ENCODE measurements at regions not wholly inside any gene's neighbourhood (a gene's known extent, or its start where the extent isn't known, plus 50 kb on each side); places are given as distances from the start of the nearest gene placed in this dataset.

DNA sequence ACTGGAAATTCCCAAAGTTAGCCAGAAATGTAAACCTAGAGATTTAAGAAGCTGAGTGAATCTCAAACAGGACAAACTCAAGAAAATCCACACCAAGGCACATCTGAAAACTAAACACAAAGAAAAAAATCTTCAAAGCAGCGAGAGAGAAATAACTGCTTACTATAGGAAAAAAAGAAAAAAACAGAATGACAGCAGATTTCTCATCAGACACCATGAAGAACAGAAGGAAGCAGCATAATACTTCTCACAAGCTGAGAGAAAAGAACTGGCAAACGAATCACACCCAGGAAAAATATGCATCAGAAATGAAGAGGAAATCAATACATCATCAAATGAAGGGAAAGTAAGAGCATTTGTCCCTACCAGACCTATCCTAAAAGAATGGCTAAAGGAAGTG, 236.3 kb upstream of the ADAMTS3 start:
- no peak overlapping the region for H3K9ac ChIP-seq (ENCODE audit: low read depth, low read length)
- H2AFZ ChIP-seq (replicated peaks; ENCODE audit: low read length, poor library complexity) = no peak overlapping the region
- no peaks in the 10 kb centered on the region for H3K36me3 ChIP-seq (ENCODE audit: control insufficient read depth, insufficient read depth, low read length)
- no peak overlapping the region for H4K8ac ChIP-seq (ENCODE audit: low read depth in 2 of 2, low read length in 2 of 2)
- no TSS peak for BruUV-seq (replicated peaks)
- H3K79me1 ChIP-seq (ENCODE audit: low read depth in 1 of 2, low read length in 2 of 2) = no peaks in the 10 kb centered on the region
- no peak overlapping the region for H3K4ac ChIP-seq (ENCODE audit: low read depth, low read length)
- no peak overlapping the region for H3K14ac ChIP-seq (replicated peaks; ENCODE audit: low read depth, low read length)
- no peak overlapping the region for H2BK15ac ChIP-seq (ENCODE audit: low read depth, low read length)
- DNase-seq = no peak
- intact Hi-C loops (cut with micrococcal nuclease) = no loop called here
- no peak overlapping the region for H3K56ac ChIP-seq (ENCODE audit: extremely low read depth, insufficient read depth, low read length)
- no peaks in the 10 kb centered on the region for H3K4me1 ChIP-seq (ENCODE audit: control insufficient read depth, insufficient read depth, low read length)
- H4K20me1 ChIP-seq (ENCODE audit: insufficient read depth, low read length) = no peaks in the 10 kb centered on the region
- ChIA-PET POLR2A (ENCODE audit: unreplicated experiment) (no interaction called here), CTCF (no interaction called here)
- no peak overlapping the region for H4K91ac ChIP-seq (ENCODE audit: insufficient read depth, low read depth, low read length)
- H3K9me3 ChIP-seq (ENCODE audit: control insufficient read depth, insufficient read depth, low read length) = no peaks in the 10 kb centered on the region
- no peaks in the 10 kb centered on the region for H3K9me1 ChIP-seq (ENCODE audit: insufficient read depth, low read length)
- no peak overlapping the region for H2AK9ac ChIP-seq (replicated peaks; ENCODE audit: low read depth, low read length, poor library complexity)
- H2AK5ac ChIP-seq (ENCODE audit: low read depth, low read length) = no peak overlapping the region
- ATAC-seq (ENCODE audit: low read depth) = no peak
- dilution Hi-C loops (cut with HindIII; ENCODE audit: low sequenced_read_pairs, unreplicated experiment) = no loop called here
- no peak overlapping the region for H3K27ac ChIP-seq (ENCODE audit: insufficient read depth, low read length)
- in situ Hi-C loops (cut with MboI; ENCODE audit: low sequenced_read_pairs) = no loop called here
- H3K18ac ChIP-seq (ENCODE audit: low read depth, low read length) = no peak overlapping the region
- no peaks in the 10 kb centered on the region for H3K27me3 ChIP-seq (ENCODE audit: control insufficient read depth, insufficient read depth, low read length)
- H3K4me2 ChIP-seq (ENCODE audit: low read depth, low read length) = no peak overlapping the region
- TF ChIP-seq MAFK (IDR thresholded peaks at IDR 0.05; ENCODE audit: low read depth, low read length) (0 out of 2 replicates have a peak, but pooled peaks have one; percentile 2), RCOR1 (IDR thresholded peaks at IDR 0.05; ENCODE audit: insufficient replicate concordance, low read length) (no peak), MXI1 (IDR thresholded peaks at IDR 0.05; ENCODE audit: borderline replicate concordance, low read depth, low read length) (no peak), NFE2L2 (IDR thresholded peaks at IDR 0.05; ENCODE audit: low read depth, low read length) (no peak), BHLHE40 (IDR thresholded peaks at IDR 0.05; ENCODE audit: low read depth, low read length) (no peak), SMC3 (IDR thresholded peaks at IDR 0.05; ENCODE audit: low read depth, low read length) (no peak), CEBPB (IDR thresholded peaks at IDR 0.05; ENCODE audit: low read depth, low read length) (no peak)
- H3K23ac ChIP-seq (ENCODE audit: low read depth, low read length) = no peak overlapping the region
- H2BK120ac ChIP-seq (ENCODE audit: low read depth, low read length) = no peak overlapping the region
- WGBS, 2 experiments (ENCODE audit: extremely low coverage in 2 of 2, insufficient read length in 1 of 2) = no CpG with 5 or more reads among the region's 2 CpGs
- no peak overlapping the region for H4K5ac ChIP-seq (ENCODE audit: low read depth, low read length)
- no peak overlapping the region for H2BK20ac ChIP-seq (ENCODE audit: low read depth, low read length)
- no peak overlapping the region for H2BK5ac ChIP-seq (ENCODE audit: low read depth, low read length, poor library complexity, severe bottlenecking)
- no peak overlapping the region for H3K4me3 ChIP-seq (ENCODE audit: insufficient read depth, low read depth, low read length)

All from IMR-90 (cell line).